OCI-LY3 (cell line): ENCODE measurements at regions not wholly inside any gene's neighbourhood (a gene's known extent, or its start where the extent isn't known, plus 50 kb on each side); places are given as distances from the start of the nearest gene placed in this dataset.

Experiments used
- H2AFZ ChIP-seq: fragments of 200-600, 300-600 bp; shearing (Covaris generic); 2 replicates; pipeline ENCODE4 v1.6.0; 2014; ENCODE audit warnings: antibody characterized with exemption, low read depth, low read length
- H3K27ac ChIP-seq: fragments of 200-600, 300-600 bp; sonication (generic); 2 replicates; pipeline ENCODE4 v1.5.1; 2014; ENCODE audit warnings: mild to moderate bottlenecking, low read length, moderate library complexity, mixed read lengths
- H3K27me3 ChIP-seq: fragments of 200-600, 300-600 bp; sonication (generic); 2 replicates; pipeline ENCODE4 v1.6.1; 2014; ENCODE audit warnings: low read depth, low read length, mixed read lengths
- H3K36me3 ChIP-seq: fragments of 200-600, 300-600 bp; sonication (generic); replicated peaks from 2 replicates; pipeline ENCODE3; 2014; ENCODE audit warnings: low read depth, low read length, mixed read lengths
- H3K4me1 ChIP-seq: fragments of 300-600, 200-600 bp; sonication (generic); 2 replicates; pipeline ENCODE4 v1.6.1; 2014; ENCODE audit warnings: low read length, mixed read lengths
- H3K4me2 ChIP-seq: fragments of 200-600, 300-600 bp; sonication (generic); 2 replicates; pipeline ENCODE4 v1.6.1; 2014; ENCODE audit warnings: low read length, mixed read lengths
- H3K4me3 ChIP-seq: fragments of 300-600, 200-600 bp; sonication (generic); 2 replicates; pipeline ENCODE4 v1.5.1; 2014; ENCODE audit warnings: antibody characterized with exemption, mild to moderate bottlenecking, low read length, moderate library complexity
- H3K79me2 ChIP-seq: fragments of 300-600, 200-600 bp; shearing (Covaris generic); 2 replicates; pipeline ENCODE4 v1.6.1; 2014; ENCODE audit warnings: mild to moderate bottlenecking, low read length, mixed read lengths
- H3K9ac ChIP-seq: fragments of 300-600, 200-600 bp; shearing (Covaris generic); 2 replicates; pipeline ENCODE4 v1.6.0; 2014; ENCODE audit warnings: mild to moderate bottlenecking, low read length, moderate library complexity
- H3K9me3 ChIP-seq: fragments of 200-600, 300-600 bp; shearing (Covaris generic); 2 replicates; pipeline ENCODE4 v1.6.1; 2014; ENCODE audit warnings: low read length, mixed read lengths; ENCODE audit not compliant: insufficient read depth
- H4K20me1 ChIP-seq: fragments of 200-600, 300-600 bp; sonication (generic); 2 replicates; pipeline ENCODE4 v1.6.1; 2016; ENCODE audit warnings: low read length, mixed read lengths; ENCODE audit not compliant: insufficient read depth
- CTCF ChIP-seq: fragments of 200-600, 300-600 bp; sonication (generic); IDR thresholded peaks from 2 replicates; pipeline ENCODE4 v1.5.1; 2014; ENCODE audit warnings: antibody characterized with exemption, low read length, low read depth
- EZH2phosphoT487 ChIP-seq: fragments of 200-600 bp; shearing (Covaris generic); IDR thresholded peaks from 2 replicates; pipeline ENCODE4 v1.6.1; 2018; ENCODE audit warnings: antibody characterized with exemption, mixed run types, low read depth

GRCh38 chr4:14259936-14260335 is 632.4 kb upstream of the BOD1L1 start:
- H3K27ac ChIP-seq = no peak overlapping the region
- H3K4me3 ChIP-seq = no peak overlapping the region
- no peaks in the 10 kb centered on the region; the same call in 1 of the 2 replicates for H3K9me3 ChIP-seq

DNA sequence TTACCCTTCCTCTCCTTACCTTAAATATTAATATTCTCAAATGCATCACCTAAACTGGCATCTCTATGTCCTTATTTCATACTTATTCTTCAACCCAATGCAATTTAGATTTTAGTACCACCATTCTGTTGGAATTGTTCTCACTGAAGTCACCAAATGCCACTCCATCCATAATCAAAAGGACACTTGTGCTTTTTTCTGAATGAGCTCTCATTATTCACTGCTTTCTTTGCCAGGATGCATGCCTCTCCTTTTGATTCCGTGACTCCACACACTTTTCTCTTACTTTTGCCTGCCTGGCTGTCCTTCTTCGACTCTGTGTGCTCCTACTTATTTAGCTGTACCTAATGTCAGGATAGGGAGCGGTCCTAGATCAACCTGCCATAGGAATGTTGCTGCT is 633.1 kb upstream of the BOD1L1 start:
- Histone ChIP-seq H3K9ac (no peak overlapping the region), H4K20me1 (no peaks in the 10 kb centered on the region), H3K4me2 (no peak overlapping the region), H3K9me3 (no peaks in the 10 kb centered on the region; the same call in 1 of the 2 replicates), H3K27ac (no peak overlapping the region), H2AFZ (no peak overlapping the region), H3K79me2 (no peaks in the 10 kb centered on the region), H3K36me3 (no peaks in the 10 kb centered on the region), H3K4me1 (no peaks in the 10 kb centered on the region), H3K27me3 (no peaks in the 10 kb centered on the region), H3K4me3 (no peak overlapping the region)
- TF ChIP-seq CTCF (no peak), EZH2phosphoT487 (no peak)

More at GRCh38 chr4:14259936-14260335, 632.4 kb upstream of the BOD1L1 start:
- H3K27me3 ChIP-seq = no peaks in the 10 kb centered on the region
- no peaks in the 10 kb centered on the region for H3K4me1 ChIP-seq
- TF ChIP-seq CTCF (no peak), EZH2phosphoT487 (no peak)
- no peaks in the 10 kb centered on the region for H4K20me1 ChIP-seq
- no peaks in the 10 kb centered on the region for H3K79me2 ChIP-seq
- H3K9ac ChIP-seq = no peak overlapping the region
- H3K36me3 ChIP-seq = no peaks in the 10 kb centered on the region
- H2AFZ ChIP-seq = no peak overlapping the region
- H3K4me2 ChIP-seq = no peak overlapping the region

GRCh38 chr4:14262221-14262620 is 634.7 kb upstream of the BOD1L1 start:
- Histone ChIP-seq H3K79me2 (no peaks in the 10 kb centered on the region), H3K27me3 (no peaks in the 10 kb centered on the region), H3K36me3 (no peaks in the 10 kb centered on the region), H3K4me1 (no peaks in the 10 kb centered on the region), H2AFZ (no peak overlapping the region), H3K9ac (no peak overlapping the region), H3K4me2 (no peak overlapping the region), H4K20me1 (no peaks in the 10 kb centered on the region), H3K9me3 (no peaks in the 10 kb centered on the region; the same call in 1 of the 2 replicates), H3K4me3 (no peak overlapping the region), H3K27ac (no peak overlapping the region)
- no peak for TF ChIP-seq EZH2phosphoT487
- no peak for TF ChIP-seq CTCF

DNA sequence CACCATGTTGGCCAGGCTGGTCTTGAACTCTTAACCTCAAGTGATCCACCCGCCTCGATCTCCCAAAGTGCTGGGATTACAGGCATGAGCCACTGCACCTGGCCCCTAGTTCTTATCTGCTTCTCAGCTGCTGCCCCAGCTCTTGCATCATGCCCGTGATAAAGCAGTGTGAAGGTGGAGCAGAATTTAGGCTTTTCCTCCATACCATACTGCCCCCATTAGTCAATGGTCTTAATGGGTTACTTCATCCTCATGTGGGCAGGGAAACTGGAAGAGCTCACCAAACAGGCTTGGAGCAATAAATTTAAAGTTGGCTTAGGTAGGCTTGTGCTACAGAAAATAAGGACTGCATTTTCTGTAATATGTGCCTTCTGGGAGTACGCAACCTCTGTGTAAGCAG is 636.9 kb upstream of the BOD1L1 start:
- no peaks in the 10 kb centered on the region for H3K79me2 ChIP-seq
- H3K4me2 ChIP-seq = no peak overlapping the region
- no peak overlapping the region for H3K27ac ChIP-seq
- no peak overlapping the region for H2AFZ ChIP-seq
- H4K20me1 ChIP-seq = no peaks in the 10 kb centered on the region
- no peaks in the 10 kb centered on the region for H3K27me3 ChIP-seq
- H3K4me1 ChIP-seq = peaks cover 7% of the 10 kb centered on the region
- TF ChIP-seq CTCF = no peak
- no peak for TF ChIP-seq EZH2phosphoT487
- no peak overlapping the region for H3K9ac ChIP-seq
- no peaks in the 10 kb centered on the region for H3K36me3 ChIP-seq
- H3K4me3 ChIP-seq = no peak overlapping the region
- no peaks in the 10 kb centered on the region; the same call in 1 of the 2 replicates for H3K9me3 ChIP-seq
